Parathyroid adenoma (tissue), 2 donors: ENCODE measurements at regions not wholly inside any gene's neighbourhood (a gene's known extent, or its start where the extent isn't known, plus 50 kb on each side); places are given as distances from the start of the nearest gene placed in this dataset.

Source experiments
- H2AFZ ChIP-seq: fragments of 300-600 bp; sonication (generic); one replicate; pipeline ENCODE4 v1.7.0; 2017; ENCODE audit warnings: antibody characterized with exemption, mild to moderate bottlenecking
- H3K27ac ChIP-seq: fragments of 300-600 bp; sonication (generic); one replicate; pipeline ENCODE4 v1.7.0; 2017
- H3K27me3 ChIP-seq: fragments of 300-600 bp; sonication (generic); one replicate; pipeline ENCODE4 v1.7.0; 2017; ENCODE audit warnings: low read length; ENCODE audit not compliant: control insufficient read depth, insufficient read depth
- H3K36me3 ChIP-seq: fragments of 300-600 bp; sonication (generic); one replicate; pipeline ENCODE4 v1.7.0; 2017; ENCODE audit warnings: low read length; ENCODE audit not compliant: control insufficient read depth, insufficient read depth
- H3K4me1 ChIP-seq: fragments of 300-600 bp; sonication (generic); one replicate; pipeline ENCODE4 v1.7.0; 2017; ENCODE audit warnings: control low read depth
- H3K4me2 ChIP-seq: fragments of 300-600 bp; sonication (generic); one replicate; pipeline ENCODE4 v1.7.0; 2017; ENCODE audit warnings: low read length
- H3K4me3 ChIP-seq: fragments of 300-600 bp; sonication (generic); one replicate; pipeline ENCODE4 v1.7.0; 2017; ENCODE audit warnings: low read depth, low read length
- H3K79me2 ChIP-seq: fragments of 300-600 bp; sonication (generic); one replicate; pipeline ENCODE4 v1.7.0; 2017; ENCODE audit warnings: control low read depth
- H3K9ac ChIP-seq: fragments of 300-600 bp; sonication (generic); one replicate; pipeline ENCODE4 v1.7.0; 2017; ENCODE audit warnings: mild to moderate bottlenecking
- H3K9me3 ChIP-seq: fragments of 300-600 bp; sonication (generic); one replicate; pipeline ENCODE4 v1.7.0; 2017; ENCODE audit warnings: low read length; ENCODE audit not compliant: control insufficient read depth
- CTCF ChIP-seq: fragments of 300-600 bp; sonication (generic); IDR thresholded peaks from one replicate; pipeline ENCODE4 v1.7.0; 2017; ENCODE audit warnings: antibody characterized with exemption, mild to moderate bottlenecking
- donor health status: primary hyperparathyroidism.

DNA sequence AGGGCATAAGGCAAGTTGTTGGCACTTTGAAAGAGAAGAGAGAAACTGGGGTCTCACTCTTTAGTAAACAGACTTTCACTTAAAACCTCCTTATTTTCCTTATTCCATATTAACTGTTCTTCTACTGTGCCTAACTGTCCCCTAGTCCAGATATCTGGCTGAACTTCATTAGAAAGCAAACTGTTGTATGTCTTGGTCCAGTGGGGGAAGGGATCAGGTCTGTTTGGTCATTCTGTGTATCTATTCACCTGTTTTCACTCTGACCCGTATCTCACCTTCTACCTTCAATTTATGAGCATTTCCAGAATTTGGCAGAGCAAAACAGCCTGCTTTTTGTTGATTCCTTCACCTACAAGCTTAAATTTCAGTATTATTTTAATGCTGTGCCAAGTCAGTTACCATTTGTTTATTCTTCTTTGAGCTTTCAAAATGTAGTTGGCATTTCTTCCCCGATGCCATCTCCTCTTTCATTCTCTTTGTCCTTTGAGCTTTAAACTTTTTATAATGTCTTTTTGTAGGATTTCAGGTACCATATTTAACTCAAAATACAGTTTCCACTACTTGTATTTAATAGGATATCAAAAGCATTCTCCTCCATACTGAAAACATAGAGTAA, 188.6 kb upstream of the PPARGC1A start:
- no peaks in the 10 kb centered on the region for H3K4me1 ChIP-seq
- no peak overlapping the region for H3K4me3 ChIP-seq
- H3K4me2 ChIP-seq = no peak overlapping the region
- no peaks in the 10 kb centered on the region for H3K79me2 ChIP-seq
- H3K9me3 ChIP-seq = no peaks in the 10 kb centered on the region
- H3K9ac ChIP-seq = no peak overlapping the region
- no peak overlapping the region for H3K27ac ChIP-seq
- TF ChIP-seq CTCF = no peak
- H3K27me3 ChIP-seq = no peaks in the 10 kb centered on the region
- no peak overlapping the region for H2AFZ ChIP-seq
- no peaks in the 10 kb centered on the region for H3K36me3 ChIP-seq

DNA sequence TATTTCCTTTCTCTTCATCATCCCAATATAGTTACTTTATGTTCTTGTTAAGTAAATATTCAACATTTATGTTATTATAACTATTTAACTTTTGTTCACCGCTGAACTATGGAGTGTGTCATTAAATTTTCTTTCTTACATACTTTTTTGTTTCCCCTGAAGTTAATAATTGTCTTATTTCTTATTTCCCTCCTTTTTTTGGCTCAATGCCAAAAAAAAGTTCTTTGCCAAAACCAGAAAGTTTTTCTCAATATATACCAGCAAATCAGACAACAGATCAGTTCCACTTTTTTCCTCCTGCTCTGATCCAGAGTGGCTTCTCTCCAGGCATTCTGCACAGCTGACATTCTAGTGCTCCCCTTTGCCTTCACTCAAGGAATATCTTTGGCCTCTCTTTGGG, 187.0 kb upstream of the PPARGC1A start:
- Histone ChIP-seq H3K4me2 (no peak overlapping the region), H2AFZ (no peak overlapping the region), H3K4me1 (no peaks in the 10 kb centered on the region), H3K9ac (no peak overlapping the region), H3K9me3 (no peaks in the 10 kb centered on the region), H3K27ac (no peak overlapping the region), H3K79me2 (no peaks in the 10 kb centered on the region), H3K36me3 (no peaks in the 10 kb centered on the region), H3K4me3 (no peak overlapping the region), H3K27me3 (no peaks in the 10 kb centered on the region)
- no peak for TF ChIP-seq CTCF

DNA sequence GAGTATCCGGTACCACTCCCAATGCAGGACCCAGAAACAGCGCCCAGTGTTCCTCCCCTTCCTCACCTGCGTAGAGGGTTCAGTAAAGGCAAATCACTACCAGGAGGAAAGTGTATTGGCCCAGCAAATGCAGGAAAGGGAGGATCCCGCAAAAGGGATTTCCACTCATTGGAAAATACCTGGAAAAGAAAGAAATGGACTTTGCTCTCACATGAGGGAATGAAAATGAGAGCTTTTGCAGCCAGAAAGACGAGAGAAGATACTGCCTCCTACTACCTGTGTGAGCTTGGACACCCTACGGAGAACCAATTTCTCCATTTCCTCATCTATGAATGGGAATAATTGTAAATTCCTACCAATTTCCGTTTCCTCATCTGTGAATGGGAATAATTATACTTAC, 184.1 kb upstream of the PPARGC1A start:
- no peak overlapping the region for H3K9ac ChIP-seq
- no peaks in the 10 kb centered on the region for H3K9me3 ChIP-seq
- no peaks in the 10 kb centered on the region for H3K27me3 ChIP-seq
- H3K79me2 ChIP-seq = no peaks in the 10 kb centered on the region
- H2AFZ ChIP-seq = no peak overlapping the region
- H3K27ac ChIP-seq = no peak overlapping the region
- no peak overlapping the region for H3K4me2 ChIP-seq
- TF ChIP-seq CTCF = no peak
- H3K4me3 ChIP-seq = no peak overlapping the region
- H3K36me3 ChIP-seq = no peaks in the 10 kb centered on the region
- no peaks in the 10 kb centered on the region for H3K4me1 ChIP-seq

DNA sequence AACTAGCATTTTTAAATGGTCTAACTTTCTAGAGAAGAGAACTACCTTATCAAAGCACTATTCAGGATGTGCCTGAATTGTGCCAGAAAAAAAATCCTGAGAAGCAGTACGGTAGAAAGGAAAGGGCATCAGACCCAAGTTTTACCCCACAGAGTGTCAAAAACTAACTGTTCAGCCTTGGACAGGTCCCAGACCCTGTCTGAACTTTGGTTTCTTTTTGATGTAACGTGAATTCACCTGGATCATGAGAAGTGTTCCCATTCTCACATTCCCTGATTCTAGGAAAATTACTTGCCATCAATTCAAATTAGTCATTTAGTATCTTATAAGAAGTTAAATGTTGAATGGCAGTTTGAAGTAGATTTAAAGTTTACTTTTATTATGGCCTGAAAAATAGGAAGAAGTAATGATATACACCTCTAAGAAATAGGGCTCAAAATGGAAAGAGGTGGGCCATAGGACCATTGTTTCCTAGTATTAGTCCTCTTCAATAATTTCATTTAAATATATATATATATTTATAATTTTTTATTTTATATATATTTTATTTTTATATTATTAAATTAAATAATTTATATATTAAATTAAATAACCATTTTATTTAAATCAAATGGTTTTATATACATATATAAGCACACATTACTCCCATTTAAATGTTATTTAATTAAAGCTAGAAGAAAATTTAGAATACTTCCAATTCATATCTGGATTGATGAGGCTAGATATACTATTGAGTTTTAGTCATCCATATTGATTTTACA, 181.9 kb upstream of the PPARGC1A start:
- no peaks in the 10 kb centered on the region for H3K27me3 ChIP-seq
- TF ChIP-seq CTCF = no peak
- no peak overlapping the region for H3K9ac ChIP-seq
- no peaks in the 10 kb centered on the region for H3K4me1 ChIP-seq
- H3K9me3 ChIP-seq = no peaks in the 10 kb centered on the region
- no peak overlapping the region for H3K4me3 ChIP-seq
- H2AFZ ChIP-seq = no peak overlapping the region
- H3K27ac ChIP-seq = no peak overlapping the region
- H3K79me2 ChIP-seq = no peaks in the 10 kb centered on the region
- no peaks in the 10 kb centered on the region for H3K36me3 ChIP-seq
- H3K4me2 ChIP-seq = no peak overlapping the region

- no peaks in the 10 kb centered on the region for H3K9me3 ChIP-seq
- H3K36me3 ChIP-seq = no peaks in the 10 kb centered on the region
- no peak overlapping the region for H3K9ac ChIP-seq
- H3K4me1 ChIP-seq = no peaks in the 10 kb centered on the region
- H3K27me3 ChIP-seq = no peaks in the 10 kb centered on the region
- H2AFZ ChIP-seq = no peak overlapping the region
- H3K4me3 ChIP-seq = no peak overlapping the region
- H3K27ac ChIP-seq = no peak overlapping the region
- H3K79me2 ChIP-seq = no peaks in the 10 kb centered on the region
- TF ChIP-seq CTCF = no peak
- no peak overlapping the region for H3K4me2 ChIP-seq
Measured at GRCh38 chr4:24070117-24070516, 180.3 kb upstream of the PPARGC1A start.
